H9 (cell line): ENCODE measurements at regions not wholly inside any gene's neighbourhood (a gene's known extent, or its start where the extent isn't known, plus 50 kb on each side); places are given as distances from the start of the nearest gene placed in this dataset.

Experiments
- DNase-seq: peaks from one replicate; pipeline ENCODE4 v3.0.0-alpha.2; 2017
- H2AFZ ChIP-seq: one replicate; pipeline ENCODE4 v1.6.1; 2013; ENCODE audit warnings: mild to moderate bottlenecking, low read length, control low read depth, moderate library complexity
- H2AK5ac ChIP-seq: 2 replicates; pipeline ENCODE4 v1.6.1; 2013; ENCODE audit warnings: low read length, control low read depth, mixed read lengths; ENCODE audit not compliant: insufficient read length
- H2BK120ac ChIP-seq: one replicate; pipeline ENCODE4 v1.6.1; 2013; ENCODE audit warnings: low read depth, mild to moderate bottlenecking, low read length, control low read depth, inconsistent platforms; ENCODE audit not compliant: poor library complexity, severe bottlenecking
- H2BK12ac ChIP-seq: 2 replicates; pipeline ENCODE4 v1.6.1; 2013; ENCODE audit warnings: low read length, control low read depth, mixed read lengths, low read depth; ENCODE audit not compliant: insufficient read length
- H2BK15ac ChIP-seq: 2 replicates; pipeline ENCODE4 v1.6.1; 2013; ENCODE audit warnings: low read depth, low read length, control low read depth
- H2BK20ac ChIP-seq: one replicate; pipeline ENCODE4 v1.6.1; 2013; ENCODE audit warnings: low read depth, mild to moderate bottlenecking, low read length, control low read depth, inconsistent platforms; ENCODE audit not compliant: poor library complexity, severe bottlenecking
- H2BK5ac ChIP-seq: 2 replicates; pipeline ENCODE4 v1.6.1; 2013; ENCODE audit warnings: low read length, control low read depth, mixed read lengths; ENCODE audit not compliant: insufficient read length
- H3K14ac ChIP-seq: 2 replicates; pipeline ENCODE4 v1.6.1; 2013; ENCODE audit warnings: low read length, control low read depth; ENCODE audit not compliant: insufficient read depth
- H3K18ac ChIP-seq: 2 replicates; pipeline ENCODE4 v1.6.1; 2013; ENCODE audit warnings: low read depth, mild to moderate bottlenecking, mixed read lengths, low read length, control low read depth; ENCODE audit not compliant: insufficient read length
- H3K23ac ChIP-seq: 2 replicates; pipeline ENCODE4 v1.6.1; 2013; ENCODE audit warnings: low read length, control low read depth, mixed read lengths, low read depth; ENCODE audit not compliant: insufficient read length
- H3K23me2 ChIP-seq: 2 replicates; pipeline ENCODE4 v1.6.1; 2013; ENCODE audit warnings: low read depth, mild to moderate bottlenecking, mixed read lengths, low read length, control low read depth; ENCODE audit not compliant: insufficient read length, poor library complexity, severe bottlenecking
- H3K27ac ChIP-seq: 2 replicates; pipeline ENCODE4 v1.5.1; 2013; ENCODE audit warnings: low read length, control low read depth, mixed read lengths, low read depth; ENCODE audit not compliant: insufficient read length
- H3K27me3 ChIP-seq: 2 replicates; pipeline ENCODE4 v1.6.1; 2013; ENCODE audit warnings: low read length, control low read depth, inconsistent platforms; ENCODE audit not compliant: insufficient read depth
- H3K4ac ChIP-seq: 2 replicates; pipeline ENCODE4 v1.6.1; 2013; ENCODE audit warnings: low read depth, mild to moderate bottlenecking, control low read depth, inconsistent platforms, low read length, moderate library complexity
- H3K4me1 ChIP-seq: 2 replicates; pipeline ENCODE4 v1.6.1; 2013; ENCODE audit warnings: low read length, control low read depth, inconsistent platforms; ENCODE audit not compliant: insufficient read depth
- H3K4me2 ChIP-seq: 2 replicates; pipeline ENCODE4 v1.6.1; 2013; ENCODE audit warnings: low read length, control low read depth, mixed read lengths; ENCODE audit not compliant: insufficient read length, insufficient read depth
- H3K56ac ChIP-seq: 2 replicates; pipeline ENCODE4 v1.6.1; 2013; ENCODE audit warnings: low read depth, mild to moderate bottlenecking, mixed read lengths, low read length, control low read depth; ENCODE audit not compliant: insufficient read length
- H3K79me1 ChIP-seq: 2 replicates; pipeline ENCODE4 v1.6.1; 2013; ENCODE audit warnings: low read depth, mild to moderate bottlenecking, moderate library complexity, low read length, control low read depth, inconsistent platforms; ENCODE audit not compliant: insufficient read depth, poor library complexity, severe bottlenecking
- H3K79me2 ChIP-seq: 2 replicates; pipeline ENCODE4 v1.6.1; 2013; ENCODE audit warnings: low read length, control low read depth, inconsistent platforms; ENCODE audit not compliant: insufficient read depth
- H3K9ac ChIP-seq: 2 replicates; pipeline ENCODE4 v1.6.1; 2013; ENCODE audit warnings: low read length, control low read depth, mixed read lengths; ENCODE audit not compliant: insufficient read length; ENCODE audit errors: extremely low read depth
- H3K9me3 ChIP-seq: one replicate; pipeline ENCODE4 v1.6.1; 2013; ENCODE audit warnings: low read depth, low read length, inconsistent platforms; ENCODE audit not compliant: control insufficient read depth
- H3T11ph ChIP-seq: one replicate; pipeline ENCODE4 v1.6.1; 2013; ENCODE audit warnings: mild to moderate bottlenecking, low read length, control low read depth, inconsistent platforms
- H4K20me1 ChIP-seq: one replicate; pipeline ENCODE4 v1.6.1; 2013; ENCODE audit not compliant: control insufficient read depth, insufficient read length, insufficient read depth
- H4K5ac ChIP-seq: 2 replicates; pipeline ENCODE4 v1.6.1; 2013; ENCODE audit warnings: low read depth, mild to moderate bottlenecking, mixed read lengths, low read length, control low read depth; ENCODE audit not compliant: insufficient read length
- H4K8ac ChIP-seq: replicated peaks from 2 replicates; pipeline ENCODE4 v1.6.1; 2013; ENCODE audit warnings: low read length, control low read depth, mixed read lengths, low read depth; ENCODE audit not compliant: insufficient read length
- H4K91ac ChIP-seq: 2 replicates; pipeline ENCODE4 v1.6.1; 2013; ENCODE audit warnings: low read depth, mild to moderate bottlenecking, moderate library complexity, mixed read lengths, low read length, control low read depth; ENCODE audit not compliant: insufficient read length
- H3K27ac Mint-ChIP-seq, 3 experiments: 2 replicates in 2 of 3; 3 replicates in 1 of 3; pipeline ENCODE4 v1.8.0; 2020 to 2021; ENCODE audit warnings: mixed read lengths in 3 of 3, mild to moderate bottlenecking in 1 of 3, moderate library complexity in 1 of 3
- H3K27me3 Mint-ChIP-seq: 2 replicates; pipeline ENCODE4 v1.8.0; 2021; ENCODE audit warnings: low read depth, mild to moderate bottlenecking, moderate library complexity, mixed read lengths
- H3K36me3 Mint-ChIP-seq, 3 experiments: 2 replicates in 2 of 3; 3 replicates in 1 of 3; pipeline ENCODE4 v1.8.0; 2020 to 2021; ENCODE audit warnings: low read depth in 3 of 3, mixed read lengths in 3 of 3; ENCODE audit not compliant: insufficient read depth in 1 of 3
- H3K4me1 Mint-ChIP-seq, 2 experiments: 2 replicates each; pipeline ENCODE4 v1.8.0; 2020; ENCODE audit warnings: mixed read lengths in 2 of 2
- H3K4me3 Mint-ChIP-seq, 2 experiments: 2 replicates in 1 of 2; 3 replicates in 1 of 2; pipeline ENCODE4 v1.8.0; 2020 to 2021; ENCODE audit warnings: mild to moderate bottlenecking in 2 of 2, mixed read lengths in 2 of 2, moderate library complexity in 1 of 2
- H3K9me3 Mint-ChIP-seq, 2 experiments: 2 replicates in 1 of 2; 3 replicates in 1 of 2; pipeline ENCODE4 v1.8.0; 2020; ENCODE audit warnings: mild to moderate bottlenecking in 2 of 2, mixed read lengths in 2 of 2, moderate library complexity in 1 of 2
- CTCF ChIP-seq: fragments of 200-600 bp; sonication (generic); conservative IDR thresholded peaks from 3 replicates; pipeline ENCODE4 v1.8.0; 2021; ENCODE audit warnings: antibody characterized with exemption, mild to moderate bottlenecking
- WGBS: extraction: QIAGEN DNeasy Blood & Tissue Kit; methylation state at CpG from one replicate; pipeline ENCODE4 v1.1.7; 2013; ENCODE audit warnings: missing lambda C conversion rate, low lambda C conversion rate, mixed read lengths; ENCODE audit not compliant: insufficient read length; ENCODE audit errors: extremely low coverage; 5-methylcytosine and 5-hydroxymethylcytosine counted together

GRCh38 chr18:71068338-71068737, 779.5 kb downstream of the SOCS6 start:
- H4K91ac ChIP-seq: no peak overlapping the region
- H3K23ac ChIP-seq: no peak overlapping the region
- H3K4me1 ChIP-seq: no peaks in the 10 kb centered on the region
- H3K9me3 ChIP-seq: no peaks in the 10 kb centered on the region
- H2AK5ac ChIP-seq: no peak overlapping the region
- H3K18ac ChIP-seq: no peak overlapping the region
- no peak overlapping the region for H2BK15ac ChIP-seq
- H3K79me1 ChIP-seq: no peaks in the 10 kb centered on the region
- no peak overlapping the region for H2BK20ac ChIP-seq
- H3T11ph ChIP-seq: no peak overlapping the region
- no peak overlapping the region for H3K27ac ChIP-seq
- no peak overlapping the region for H3K4ac ChIP-seq
- Mint-ChIP-seq H3K9me3 (no peaks in the 10 kb centered on the region), H3K4me3 (no peak overlapping the region), H3K27ac (no peak overlapping the region), H3K36me3 (no peaks in the 10 kb centered on the region), H3K27me3 (peaks cover 5% of the 10 kb centered on the region; the same call in 1 of the 2 replicates), H3K4me1 (no peaks in the 10 kb centered on the region)
- no peak overlapping the region for H2BK5ac ChIP-seq
- no peak overlapping the region for H4K8ac ChIP-seq
- no CpG with 5 or more reads among the region's 6 CpGs for WGBS
- H3K79me2 ChIP-seq: no peaks in the 10 kb centered on the region
- no peak overlapping the region for H2BK120ac ChIP-seq
- no peaks in the 10 kb centered on the region for H3K23me2 ChIP-seq
- no peak for TF ChIP-seq CTCF
- DNase-seq: no peak
- no peak overlapping the region for H3K4me2 ChIP-seq
- no peak overlapping the region for H2BK12ac ChIP-seq
- H4K5ac ChIP-seq: no peak overlapping the region
- no peak overlapping the region for H3K9ac ChIP-seq
- H3K27me3 ChIP-seq: no peaks in the 10 kb centered on the region
- no peak overlapping the region for H3K14ac ChIP-seq
- no peak overlapping the region for H3K56ac ChIP-seq
- H2AFZ ChIP-seq: no peak overlapping the region
- no peaks in the 10 kb centered on the region for H4K20me1 ChIP-seq
